ENCODE measurements at regions not wholly inside any gene's neighbourhood (a gene's known extent, or its start where the extent isn't known, plus 50 kb on each side); places are given as distances from the start of the nearest gene placed in this dataset. TPM values are rescaled to one million over a fixed set of nuclear protein-coding genes. Genes with fewer than 3 reads are reported as not detected.

DNA sequence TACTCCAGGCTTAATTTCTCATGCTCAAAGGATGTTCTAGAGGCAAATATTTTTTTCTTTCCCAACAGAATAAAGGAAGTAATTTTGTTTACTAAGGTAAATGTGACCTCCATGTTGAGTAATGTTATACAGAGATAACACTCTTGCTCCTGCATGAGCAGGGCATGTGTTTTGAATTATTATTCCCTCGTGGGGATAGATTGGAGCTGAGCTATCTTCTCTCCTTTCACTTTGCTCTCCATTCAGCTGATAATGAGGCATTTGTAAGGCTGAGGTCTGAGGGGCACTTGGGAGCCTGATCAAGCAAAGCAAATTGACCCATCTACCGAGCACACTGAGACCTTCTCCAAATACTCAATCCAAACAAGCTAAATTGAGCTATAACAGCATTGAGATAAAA, 50.7 kb upstream of the GHITM start:
- no peak overlapping the region for H3K27ac ChIP-seq
- H3K36me3 ChIP-seq, result no peaks in the 10 kb centered on the region
- H3K27me3 ChIP-seq, result no peaks in the 10 kb centered on the region
- TF ChIP-seq, protein P1, sequence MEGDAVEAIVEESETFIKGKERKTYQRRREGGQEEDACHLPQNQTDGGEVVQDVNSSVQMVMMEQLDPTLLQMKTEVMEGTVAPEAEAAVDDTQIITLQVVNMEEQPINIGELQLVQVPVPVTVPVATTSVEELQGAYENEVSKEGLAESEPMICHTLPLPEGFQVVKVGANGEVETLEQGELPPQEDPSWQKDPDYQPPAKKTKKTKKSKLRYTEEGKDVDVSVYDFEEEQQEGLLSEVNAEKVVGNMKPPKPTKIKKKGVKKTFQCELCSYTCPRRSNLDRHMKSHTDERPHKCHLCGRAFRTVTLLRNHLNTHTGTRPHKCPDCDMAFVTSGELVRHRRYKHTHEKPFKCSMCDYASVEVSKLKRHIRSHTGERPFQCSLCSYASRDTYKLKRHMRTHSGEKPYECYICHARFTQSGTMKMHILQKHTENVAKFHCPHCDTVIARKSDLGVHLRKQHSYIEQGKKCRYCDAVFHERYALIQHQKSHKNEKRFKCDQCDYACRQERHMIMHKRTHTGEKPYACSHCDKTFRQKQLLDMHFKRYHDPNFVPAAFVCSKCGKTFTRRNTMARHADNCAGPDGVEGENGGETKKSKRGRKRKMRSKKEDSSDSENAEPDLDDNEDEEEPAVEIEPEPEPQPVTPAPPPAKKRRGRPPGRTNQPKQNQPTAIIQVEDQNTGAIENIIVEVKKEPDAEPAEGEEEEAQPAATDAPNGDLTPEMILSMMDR (IDR thresholded peaks at IDR 0.05), result no peak
- TF ChIP-seq POLR2A (IDR thresholded peaks at IDR 0.05), result no peak
- WGBS, 2 donors, result 6 to 9% methylated on average over 2 of the region's 2 CpGs
- H3K4me3 ChIP-seq (replicated peaks in 1 of 3), result no peak overlapping the region
- peaks cover 11 to 12% of the 10 kb centered on the region in 2 donors for H3K4me1 ChIP-seq
- no peaks in the 10 kb centered on the region for H3K9me3 ChIP-seq
- DNase-seq, result peak; percentile 50 to 56
- intact Hi-C loops (cut with DNase I), result no loop called here

DNA sequence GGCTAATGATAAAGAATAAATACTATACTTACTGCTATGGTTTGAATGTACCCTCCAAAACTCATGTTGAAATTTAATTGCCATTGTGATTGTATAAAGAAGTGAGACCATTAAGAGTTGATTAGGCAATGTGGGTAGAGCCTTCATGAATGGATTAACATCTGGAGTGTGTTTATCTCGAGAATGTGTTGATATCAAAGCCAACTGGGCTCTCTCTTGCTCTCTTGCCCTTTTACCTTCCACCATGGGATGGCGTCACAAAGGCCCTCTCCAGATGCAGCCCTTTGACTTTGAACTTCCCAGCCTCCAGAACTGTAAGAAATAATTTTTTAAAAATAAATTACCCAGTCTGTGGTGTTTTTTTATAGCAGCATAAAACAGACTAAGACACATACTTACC, 50.1 kb upstream of the GHITM start:
- Histone ChIP-seq H3K27ac (no peak overlapping the region), H3K4me1 (peaks cover 11 to 12% of the 10 kb centered on the region in 2 donors), H3K36me3 (no peaks in the 10 kb centered on the region), H3K4me3 (replicated peaks in 1 of 3) (no peak overlapping the region), H3K9me3 (no peaks in the 10 kb centered on the region), H3K27me3 (no peaks in the 10 kb centered on the region)
- intact Hi-C loops (cut with DNase I), result no loop called here
- TF ChIP-seq, protein P1 (IDR thresholded peaks at IDR 0.05), result no peak
- no peak for TF ChIP-seq POLR2A (IDR thresholded peaks at IDR 0.05)
- DNase-seq, result no peak
- WGBS, 2 donors, result 54 to 71% methylated on average over 2 of the region's 2 CpGs

Small RNA genes in the stretch of these regions (small RNA-seq; reads per million reads assigned to genes)
- gene RNU1-65P, result not detected
- not detected for gene RNU6-129P
- not detected for gene RNU6-478P

Measured in thyroid gland (tissue), 4 donors.